HG03103 (cell line): ENCODE measurements at regions not wholly inside any gene's neighbourhood (a gene's known extent, or its start where the extent isn't known, plus 50 kb on each side); places are given as distances from the start of the nearest gene placed in this dataset.
"Not testable (repeated sequence)": the region's sequence is repeated elsewhere in the genome, so short reads cannot be mapped to it uniquely, and the experiment has no call there.

Source experiments
- ATAC-seq: cut with Tn5 transposase; IDR thresholded peaks from one replicate; pipeline ENCODE4 v1.9.1; 2021; ENCODE audit warnings: low read depth; ENCODE audit not compliant: unreplicated experiment

- ATAC-seq: not testable (repeated sequence)
Observed at GRCh38 chr15:94868265-94868664, 636.9 kb downstream of the MCTP2 start.

GRCh38 chr15:94875550-94875949 is 644.2 kb downstream of the MCTP2 start:
- no peak for ATAC-seq

- ATAC-seq: no peak
Observed at GRCh38 chr15:94877833-94878232, 646.5 kb downstream of the MCTP2 start.

- ATAC-seq: no peak
Observed at GRCh38 chr15:94882071-94882712, 650.8 kb downstream of the MCTP2 start.

- ATAC-seq: no peak
Observed at GRCh38 chr15:94887391-94887790, 656.0 kb downstream of the MCTP2 start.

- ATAC-seq: no peak
Observed at GRCh38 chr15:94889153-94889552, 657.8 kb downstream of the MCTP2 start.

GRCh38 chr15:94893091-94893490 is 661.7 kb downstream of the MCTP2 start:
- ATAC-seq: no peak

- no peak for ATAC-seq
Observed at GRCh38 chr15:94894056-94894455, 662.7 kb downstream of the MCTP2 start.

GRCh38 chr15:94909510-94909909 is 678.1 kb downstream of the MCTP2 start:
- ATAC-seq: no peak

GRCh38 chr15:94910166-94910565 is 678.8 kb downstream of the MCTP2 start:
- no peak for ATAC-seq

GRCh38 chr15:94912760-94913159 is 681.4 kb downstream of the MCTP2 start:
- no peak for ATAC-seq

- ATAC-seq: no peak
Observed at GRCh38 chr15:94917068-94917467, 685.7 kb downstream of the MCTP2 start.

- no peak for ATAC-seq
Observed at GRCh38 chr15:94921936-94922335, 690.6 kb downstream of the MCTP2 start.

GRCh38 chr15:94924057-94924456 is 692.7 kb downstream of the MCTP2 start:
- ATAC-seq: no peak

- no peak for ATAC-seq
Observed at GRCh38 chr15:94924971-94925598, 693.7 kb downstream of the MCTP2 start.

- ATAC-seq: no peak
Observed at GRCh38 chr15:94925680-94926079, 694.3 kb downstream of the MCTP2 start.

GRCh38 chr15:94927003-94927402 is 695.6 kb downstream of the MCTP2 start:
- no peak for ATAC-seq

- no peak for ATAC-seq
Observed at GRCh38 chr15:94929282-94929681, 697.9 kb downstream of the MCTP2 start.

GRCh38 chr15:94930441-94930840 is 699.1 kb downstream of the MCTP2 start:
- no peak for ATAC-seq

- ATAC-seq: no peak
Observed at GRCh38 chr15:94930960-94931359, 699.6 kb downstream of the MCTP2 start.

- ATAC-seq: no peak
Observed at GRCh38 chr15:94934440-94934839, 703.1 kb downstream of the MCTP2 start.

- no peak for ATAC-seq
Observed at GRCh38 chr15:94937242-94937641, 705.9 kb downstream of the MCTP2 start.
